ENCODE measurements at regions not wholly inside any gene's neighbourhood (a gene's known extent, or its start where the extent isn't known, plus 50 kb on each side); places are given as distances from the start of the nearest gene placed in this dataset.
A peak's percentile ranks its signal among the peaks of the same experiment; 100 is the strongest.

GRCh38 chr6:85126485-85127167 lies 323.3 kb upstream of the NT5E start:
- TF ChIP-seq CTCF (IDR thresholded peaks at IDR 0.05; ENCODE audit: borderline replicate concordance, extremely low read depth, insufficient read depth), result peak; percentile 42
- no peak overlapping the region for H3K27ac ChIP-seq (ENCODE audit: low read depth in 2 of 2, low read length in 2 of 2)
- peak overlapping the region in 1 of 3 donors; percentile 49 for H3K4me3 ChIP-seq (ENCODE audit: low read length in 3 of 3)
- H3K36me3 ChIP-seq (ENCODE audit: control insufficient read depth in 2 of 3, insufficient read depth in 3 of 3, low read length in 3 of 3), result no peaks in the 10 kb centered on the region
- no peaks in the 10 kb centered on the region for H3K9me3 ChIP-seq (ENCODE audit: control insufficient read depth in 2 of 3, insufficient read depth in 1 of 3, low read length in 3 of 3)
- intact Hi-C loops (cut with DNase I), result no loop called here
- FAIRE-seq (no peak), DNase-seq (peak; percentile 67 to 82 (median 78))
- peaks cover 0 to 6% (median 0%) of the 10 kb centered on the region in 3 donors for H3K4me1 ChIP-seq (ENCODE audit: control insufficient read depth in 2 of 3, insufficient read depth in 2 of 3, low read depth in 1 of 3, low read length in 3 of 3)
- no peaks in the 10 kb centered on the region for H3K27me3 ChIP-seq (ENCODE audit: control insufficient read depth, insufficient read depth, low read length)
- no peak overlapping the region for H3K9ac ChIP-seq (ENCODE audit: low read length in 3 of 3)

DNA sequence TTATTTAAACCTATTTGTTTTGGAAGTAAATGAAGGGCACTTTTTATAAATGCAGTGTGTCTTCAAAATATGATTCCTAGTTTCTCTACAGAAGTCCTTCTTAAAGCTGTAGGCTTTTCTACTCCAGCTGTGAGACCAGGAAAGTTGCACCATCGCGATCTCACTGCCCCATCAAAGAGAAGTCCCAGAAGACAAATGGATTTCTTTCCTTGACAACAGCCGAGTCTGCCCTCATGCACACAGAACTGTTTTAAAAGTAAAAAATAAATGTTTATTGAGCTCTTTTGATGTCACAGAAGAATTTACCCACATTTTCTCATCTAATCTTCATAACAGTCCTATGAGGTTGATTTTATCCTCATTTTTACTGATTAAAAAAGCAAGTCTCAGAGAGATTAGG lies 324.4 kb upstream of the NT5E start:
- Histone ChIP-seq H3K4me3 (ENCODE audit: low read length in 3 of 3) (no peak overlapping the region), H3K27ac (ENCODE audit: low read depth in 2 of 2, low read length in 2 of 2) (no peak overlapping the region), H3K9ac (ENCODE audit: low read length in 3 of 3) (no peak overlapping the region), H3K4me1 (ENCODE audit: control insufficient read depth in 2 of 3, insufficient read depth in 2 of 3, low read depth in 1 of 3, low read length in 3 of 3) (no peaks in the 10 kb centered on the region), H3K9me3 (ENCODE audit: control insufficient read depth in 2 of 3, insufficient read depth in 1 of 3, low read length in 3 of 3) (no peaks in the 10 kb centered on the region), H3K36me3 (ENCODE audit: control insufficient read depth in 2 of 3, insufficient read depth in 3 of 3, low read length in 3 of 3) (no peaks in the 10 kb centered on the region), H3K27me3 (ENCODE audit: control insufficient read depth, insufficient read depth, low read length) (no peaks in the 10 kb centered on the region)
- DNase-seq (no peak), FAIRE-seq (no peak)
- intact Hi-C loops (cut with DNase I), result no loop called here
- TF ChIP-seq CTCF (IDR thresholded peaks at IDR 0.05; ENCODE audit: borderline replicate concordance, extremely low read depth, insufficient read depth), result no peak

- FAIRE-seq, result no peak
Measured at GRCh38 chr6:85124472-85125354, 325.2 kb upstream of the NT5E start.

More at GRCh38 chr6:85124472-85125354, 325.2 kb upstream of the NT5E start:
- TF ChIP-seq CTCF (IDR thresholded peaks at IDR 0.05; ENCODE audit: borderline replicate concordance, extremely low read depth, insufficient read depth), result no peak
- no peaks in the 10 kb centered on the region for H3K27me3 ChIP-seq (ENCODE audit: control insufficient read depth, insufficient read depth, low read length)
- no peak overlapping the region for H3K27ac ChIP-seq (ENCODE audit: low read depth in 2 of 2, low read length in 2 of 2)
- H3K9me3 ChIP-seq (ENCODE audit: control insufficient read depth in 2 of 3, insufficient read depth in 1 of 3, low read length in 3 of 3), result no peaks in the 10 kb centered on the region
- H3K4me3 ChIP-seq (ENCODE audit: low read length in 3 of 3), result no peak overlapping the region
- H3K4me1 ChIP-seq (ENCODE audit: control insufficient read depth in 2 of 3, insufficient read depth in 2 of 3, low read depth in 1 of 3, low read length in 3 of 3), result no peaks in the 10 kb centered on the region
- no peak for DNase-seq
- intact Hi-C loops (cut with DNase I), result no loop called here
- no peaks in the 10 kb centered on the region for H3K36me3 ChIP-seq (ENCODE audit: control insufficient read depth in 2 of 3, insufficient read depth in 3 of 3, low read length in 3 of 3)
- no peak overlapping the region for H3K9ac ChIP-seq (ENCODE audit: low read length in 3 of 3)

Measured in kidney (tissue), 13 donors.